Neuronal stem cell (in vitro differentiated cells): ENCODE measurements at regions not wholly inside any gene's neighbourhood (a gene's known extent, or its start where the extent isn't known, plus 50 kb on each side); places are given as distances from the start of the nearest gene placed in this dataset.

Source experiments
- DNase-seq: peaks from one replicate; pipeline ENCODE4 v3.0.0-alpha.2; 2013; ENCODE audit warnings: low spot score
- H2AFZ ChIP-seq: one replicate; pipeline ENCODE4 v1.6.1; 2013; ENCODE audit warnings: mild to moderate bottlenecking, low read length, inconsistent platforms
- H2AK5ac ChIP-seq: 2 replicates; pipeline ENCODE4 v1.6.1; 2013; ENCODE audit warnings: low read depth, mild to moderate bottlenecking, inconsistent platforms, low read length, moderate library complexity, mixed read lengths
- H2BK120ac ChIP-seq: 2 replicates; pipeline ENCODE4 v1.6.1; 2013; ENCODE audit warnings: low read depth, mild to moderate bottlenecking, inconsistent platforms, low read length, moderate library complexity, mixed read lengths
- H2BK12ac ChIP-seq: one replicate; pipeline ENCODE4 v1.6.1; 2013; ENCODE audit warnings: low read length, inconsistent platforms
- H2BK15ac ChIP-seq: 2 replicates; pipeline ENCODE4 v1.6.1; 2013; ENCODE audit warnings: mild to moderate bottlenecking, low read length, inconsistent platforms, mixed read lengths
- H2BK5ac ChIP-seq: one replicate; pipeline ENCODE4 v1.6.1; 2013; ENCODE audit warnings: inconsistent platforms, mild to moderate bottlenecking, low read length, moderate library complexity
- H3K14ac ChIP-seq: one replicate; pipeline ENCODE4 v1.6.1; 2013; ENCODE audit warnings: low read length, inconsistent platforms
- H3K18ac ChIP-seq: 2 replicates; pipeline ENCODE4 v1.6.1; 2013; ENCODE audit warnings: low read length, inconsistent platforms
- H3K23ac ChIP-seq: 2 replicates; pipeline ENCODE4 v1.6.1; 2013; ENCODE audit warnings: low read depth, mild to moderate bottlenecking, mixed read lengths, low read length, inconsistent platforms; ENCODE audit not compliant: poor library complexity
- H3K27ac ChIP-seq: replicated peaks from 3 replicates; pipeline ENCODE4 v1.5.1; 2013; ENCODE audit warnings: low read length, inconsistent platforms
- H3K27me3 ChIP-seq, 3 experiments: 2 replicates each; pipeline ENCODE4 v1.6.1; 2013; ENCODE audit warnings: low read length in 3 of 3, mild to moderate bottlenecking in 2 of 3, inconsistent platforms in 1 of 3, low read depth in 1 of 3, mixed read lengths in 1 of 3, moderate library complexity in 1 of 3; ENCODE audit not compliant: control insufficient read depth in 3 of 3, insufficient read depth in 3 of 3
- H3K36me3 ChIP-seq, 2 donors: replicated peaks in 1 of 2; 2 replicates each; pipeline ENCODE4 v1.6.1; 2013; ENCODE audit warnings: low read length in 2 of 2; ENCODE audit not compliant: control insufficient read depth in 2 of 2, insufficient read depth in 2 of 2
- H3K4ac ChIP-seq: 2 replicates; pipeline ENCODE4 v1.6.1; 2013; ENCODE audit warnings: inconsistent platforms, mild to moderate bottlenecking, low read length, moderate library complexity
- H3K4me1 ChIP-seq, 2 donors: 1 replicate in 1 of 2; 2 replicates in 1 of 2; pipeline ENCODE4 v1.6.1; 2013; ENCODE audit warnings: low read length in 2 of 2, low read depth in 1 of 2; ENCODE audit not compliant: control insufficient read depth in 2 of 2, insufficient read depth in 1 of 2
- H3K4me2 ChIP-seq: one replicate; pipeline ENCODE4 v1.6.1; 2013; ENCODE audit warnings: mild to moderate bottlenecking, low read length, inconsistent platforms; ENCODE audit not compliant: insufficient read depth, poor library complexity, severe bottlenecking
- H3K4me3 ChIP-seq, 2 donors: 2 replicates each; pipeline ENCODE4 v1.5.1; 2013; ENCODE audit warnings: low read length in 2 of 2, mild to moderate bottlenecking in 2 of 2, inconsistent platforms in 1 of 2, moderate library complexity in 1 of 2
- H3K79me1 ChIP-seq: one replicate; pipeline ENCODE4 v1.6.1; 2013; ENCODE audit warnings: low read depth, mild to moderate bottlenecking, inconsistent platforms, low read length, moderate library complexity
- H3K9ac ChIP-seq: one replicate; pipeline ENCODE4 v1.6.1; 2013; ENCODE audit warnings: mild to moderate bottlenecking, low read depth, low read length, inconsistent platforms; ENCODE audit not compliant: poor library complexity
- H3K9me3 ChIP-seq, 2 donors: replicated peaks in 1 of 2; 2 replicates each; pipeline versions ENCODE3 to v1.6.1; 2013; ENCODE audit warnings: low read length in 2 of 2, mild to moderate bottlenecking in 2 of 2, inconsistent platforms in 1 of 2, low read depth in 1 of 2, mixed read lengths in 1 of 2, moderate library complexity in 1 of 2; ENCODE audit not compliant: control insufficient read depth in 2 of 2, insufficient read depth in 1 of 2
- H4K8ac ChIP-seq: one replicate; pipeline ENCODE4 v1.6.1; 2013; ENCODE audit warnings: low read depth, mild to moderate bottlenecking, inconsistent platforms, low read length, moderate library complexity
- H4K91ac ChIP-seq: one replicate; pipeline ENCODE4 v1.6.1; 2013; ENCODE audit warnings: low read length, low read depth, mild to moderate bottlenecking, inconsistent platforms; ENCODE audit not compliant: poor library complexity
- WGBS, 2 donors: extraction: QIAGEN DNeasy Blood & Tissue Kit; methylation state at CpG; one replicate each; pipeline ENCODE4 v1.1.7; 2013; ENCODE audit warnings: missing lambda C conversion rate in 2 of 2, mixed read lengths in 1 of 2; ENCODE audit not compliant: insufficient read length in 2 of 2, insufficient replicate concordance in 1 of 2; ENCODE audit errors: extremely low coverage in 2 of 2; 5-methylcytosine and 5-hydroxymethylcytosine counted together

DNA sequence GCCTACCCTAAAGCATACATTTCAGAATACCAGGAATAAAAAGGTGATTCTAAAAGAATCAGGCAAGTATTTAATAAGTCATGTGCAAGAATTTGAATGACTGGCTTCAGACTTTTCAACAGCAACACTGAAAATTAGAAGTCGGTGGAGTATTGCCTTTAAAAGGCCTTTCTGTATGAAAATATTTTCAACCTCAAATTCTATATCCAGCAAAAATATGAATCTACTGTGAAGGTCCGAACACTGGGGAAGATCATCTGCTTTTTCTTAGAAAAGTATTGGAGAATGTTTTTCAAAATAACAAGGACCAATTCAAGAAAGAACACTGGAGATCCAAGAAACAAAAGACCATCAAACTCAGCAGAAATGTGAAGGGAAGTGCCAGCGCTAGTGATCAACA lies 459.5 kb upstream of the KLF12 start:
- H4K91ac ChIP-seq: no peak overlapping the region
- no peak overlapping the region for H3K27ac ChIP-seq
- no peak overlapping the region for H3K18ac ChIP-seq
- H3K9me3 ChIP-seq: peaks cover 0 to 6% of the 10 kb centered on the region in 2 donors
- H2BK5ac ChIP-seq: no peak overlapping the region
- H3K79me1 ChIP-seq: no peaks in the 10 kb centered on the region
- no peak overlapping the region for H3K14ac ChIP-seq
- no peak overlapping the region for H3K4me2 ChIP-seq
- no peak overlapping the region for H2AK5ac ChIP-seq
- H3K23ac ChIP-seq: no peak overlapping the region
- H2BK12ac ChIP-seq: no peak overlapping the region
- H2AFZ ChIP-seq: no peak overlapping the region
- H3K36me3 ChIP-seq: no peaks in the 10 kb centered on the region
- no peaks in the 10 kb centered on the region for H3K4me1 ChIP-seq
- no CpG with 5 or more reads among the region's 3 CpGs for WGBS, 2 donors
- H2BK120ac ChIP-seq: no peak overlapping the region
- H3K4ac ChIP-seq: no peak overlapping the region
- no peak overlapping the region for H3K9ac ChIP-seq
- no peak for DNase-seq
- no peaks in the 10 kb centered on the region for H3K27me3 ChIP-seq
- H2BK15ac ChIP-seq: no peak overlapping the region
- no peak overlapping the region for H3K4me3 ChIP-seq
- no peak overlapping the region for H4K8ac ChIP-seq

- Histone ChIP-seq H3K18ac (no peak overlapping the region), H3K36me3 (no peaks in the 10 kb centered on the region), H2BK12ac (no peak overlapping the region), H3K79me1 (no peaks in the 10 kb centered on the region), H4K91ac (no peak overlapping the region), H4K8ac (no peak overlapping the region), H3K27ac (no peak overlapping the region), H2AK5ac (no peak overlapping the region), H3K14ac (no peak overlapping the region), H2AFZ (peak overlapping the region; percentile 33), H3K9me3 (peaks cover 0 to 2% of the 10 kb centered on the region in 2 donors), H3K4me2 (no peak overlapping the region), H3K9ac (no peak overlapping the region), H2BK15ac (no peak overlapping the region), H3K27me3 (no peaks in the 10 kb centered on the region), H3K4me1 (no peaks in the 10 kb centered on the region), H3K23ac (no peak overlapping the region), H2BK120ac (no peak overlapping the region), H3K4ac (no peak overlapping the region), H3K4me3 (no peak overlapping the region), H2BK5ac (no peak overlapping the region)
- DNase-seq: no peak
- no CpG with 5 or more reads among the region's 1 CpG for WGBS, 2 donors
These were observed 452.6 kb upstream of the KLF12 start for GRCh38 chr13:74586847-74587246.

- no peaks in the 10 kb centered on the region for H3K79me1 ChIP-seq
- no peaks in the 10 kb centered on the region for H3K36me3 ChIP-seq
- no peak overlapping the region for H2BK5ac ChIP-seq
- no peak overlapping the region for H3K9ac ChIP-seq
- no peak overlapping the region for H3K4me2 ChIP-seq
- peak overlapping the region in 1 of 2 donors; percentile 42 for H3K4me3 ChIP-seq
- H4K8ac ChIP-seq: no peak overlapping the region
- no peak for DNase-seq
- peaks cover 2 to 12% of the 10 kb centered on the region in 2 donors for H3K4me1 ChIP-seq
- no peak overlapping the region for H3K14ac ChIP-seq
- H2AK5ac ChIP-seq: no peak overlapping the region
- no peak overlapping the region for H3K23ac ChIP-seq
- no peak overlapping the region for H2BK12ac ChIP-seq
- H3K27me3 ChIP-seq: no peaks in the 10 kb centered on the region
- no peak overlapping the region for H4K91ac ChIP-seq
- H3K18ac ChIP-seq: no peak overlapping the region
- H3K27ac ChIP-seq: no peak overlapping the region
- H2BK120ac ChIP-seq: no peak overlapping the region
- no peak overlapping the region for H2BK15ac ChIP-seq
- peaks cover 0 to 7% of the 10 kb centered on the region in 2 donors for H3K9me3 ChIP-seq
- WGBS, 2 donors: no CpG with 5 or more reads among the region's 5 CpGs
- no peak overlapping the region for H3K4ac ChIP-seq
- peak overlapping the region; percentile 85 for H2AFZ ChIP-seq
These were observed 442.2 kb upstream of the KLF12 start for GRCh38 chr13:74576420-74576819.

GRCh38 chr13:74575729-74576125 lies 441.5 kb upstream of the KLF12 start:
- H3K36me3 ChIP-seq: no peaks in the 10 kb centered on the region
- no peaks in the 10 kb centered on the region for H3K27me3 ChIP-seq
- peak overlapping the region; percentile 42 to 53 for H3K4me3 ChIP-seq
- no peak overlapping the region for H3K23ac ChIP-seq
- H3K79me1 ChIP-seq: no peaks in the 10 kb centered on the region
- no peak overlapping the region for H2AK5ac ChIP-seq
- no peak overlapping the region for H4K91ac ChIP-seq
- H2BK5ac ChIP-seq: no peak overlapping the region
- H3K4me1 ChIP-seq: peaks cover 2 to 12% of the 10 kb centered on the region in 2 donors
- no peak overlapping the region for H2BK120ac ChIP-seq
- no peak overlapping the region for H2BK15ac ChIP-seq
- H3K14ac ChIP-seq: no peak overlapping the region
- peak overlapping the region; percentile 64 for H3K4me2 ChIP-seq
- peak overlapping the region; percentile 11 for H3K18ac ChIP-seq
- no peak overlapping the region for H3K27ac ChIP-seq
- peak overlapping the region; percentile 85 for H2AFZ ChIP-seq
- no peak overlapping the region for H3K9ac ChIP-seq
- peaks cover 0 to 7% of the 10 kb centered on the region in 2 donors for H3K9me3 ChIP-seq
- H2BK12ac ChIP-seq: peak overlapping the region; percentile 79
- H4K8ac ChIP-seq: no peak overlapping the region
- peak; percentile 54 for DNase-seq
- H3K4ac ChIP-seq: no peak overlapping the region
- WGBS, 2 donors: no CpG with 5 or more reads among the region's 29 CpGs
